Stimulated activated CD4-positive, alpha-beta T cell treated with anti-CD3 and anti-CD28 coated beads, Interleukin-4, amount 100 ng/mL, for 1 hour (primary cell): ENCODE measurements at regions not wholly inside any gene's neighbourhood (a gene's known extent, or its start where the extent isn't known, plus 50 kb on each side); places are given as distances from the start of the nearest gene placed in this dataset.
"Not testable (repeated sequence)": the region's sequence is repeated elsewhere in the genome, so short reads cannot be mapped to it uniquely, and the experiment has no call there.

Source experiments
- DNase-seq: peaks from one replicate; pipeline ENCODE4 v3.0.0-alpha.2; 2020

DNA sequence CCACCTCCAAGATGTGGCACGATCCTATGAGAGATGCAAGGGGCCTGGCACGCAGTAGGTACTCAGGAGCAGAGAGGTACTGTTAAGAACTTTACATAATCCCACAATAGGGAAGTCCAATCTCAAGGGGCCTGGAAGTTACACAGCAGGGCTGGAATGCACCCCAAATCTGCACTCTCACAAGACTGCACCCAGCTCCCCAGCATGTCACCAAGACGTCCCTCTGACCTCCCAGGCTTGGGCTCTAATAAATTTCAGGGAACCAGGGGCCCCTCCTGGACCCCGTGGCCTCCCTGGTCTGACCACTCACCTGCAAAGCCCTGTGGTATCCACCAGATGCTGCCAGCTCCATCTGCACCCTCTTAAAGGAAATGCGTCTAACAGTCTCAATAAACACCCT lies 94.9 kb downstream of the OAT start:
- DNase-seq, result no peak

- no peak for DNase-seq
These were observed 95.5 kb downstream of the OAT start for GRCh38 chr10:124323111-124323725.

DNA sequence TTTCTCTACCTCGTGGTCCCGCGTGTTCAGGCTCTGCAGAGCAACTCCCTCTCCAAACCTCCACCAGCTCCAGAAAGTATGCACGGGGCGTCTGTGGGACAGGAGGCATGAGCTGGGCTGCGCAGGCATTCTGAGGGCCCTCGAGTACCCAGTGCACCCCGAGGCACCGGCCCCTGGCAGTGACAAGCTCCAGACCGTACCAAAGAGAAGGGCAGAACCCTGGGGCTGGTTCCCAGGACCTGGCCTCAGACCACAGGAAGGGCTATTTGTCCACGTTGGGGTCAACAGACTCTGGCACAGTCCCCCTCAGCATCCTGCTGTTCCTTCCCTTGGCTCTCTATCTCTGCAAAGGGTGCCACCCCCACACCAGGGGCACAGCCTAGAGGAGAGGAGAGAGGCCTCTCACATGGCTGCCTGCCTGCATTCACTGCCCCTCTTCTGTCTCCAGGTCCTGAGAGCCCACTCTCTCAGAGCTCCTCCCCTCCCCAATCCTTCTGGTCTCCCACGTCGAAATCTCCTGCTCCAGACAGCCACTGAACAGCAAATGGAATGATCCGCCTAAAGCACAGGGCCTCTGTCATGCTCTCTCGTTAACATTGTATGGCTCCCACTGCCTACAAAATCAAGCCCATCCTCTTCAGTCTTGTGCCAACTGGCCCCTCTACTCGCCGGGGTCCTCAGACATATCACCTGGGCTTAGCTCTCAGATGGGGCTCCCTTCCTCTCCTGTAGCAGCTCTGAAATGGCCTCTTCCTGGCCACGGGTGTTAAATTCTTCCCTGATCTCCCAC lies 96.3 kb downstream of the OAT start:
- DNase-seq, result no peak

- no peak for DNase-seq
These were observed 97.2 kb downstream of the OAT start for GRCh38 chr10:124321433-124322089.

DNA sequence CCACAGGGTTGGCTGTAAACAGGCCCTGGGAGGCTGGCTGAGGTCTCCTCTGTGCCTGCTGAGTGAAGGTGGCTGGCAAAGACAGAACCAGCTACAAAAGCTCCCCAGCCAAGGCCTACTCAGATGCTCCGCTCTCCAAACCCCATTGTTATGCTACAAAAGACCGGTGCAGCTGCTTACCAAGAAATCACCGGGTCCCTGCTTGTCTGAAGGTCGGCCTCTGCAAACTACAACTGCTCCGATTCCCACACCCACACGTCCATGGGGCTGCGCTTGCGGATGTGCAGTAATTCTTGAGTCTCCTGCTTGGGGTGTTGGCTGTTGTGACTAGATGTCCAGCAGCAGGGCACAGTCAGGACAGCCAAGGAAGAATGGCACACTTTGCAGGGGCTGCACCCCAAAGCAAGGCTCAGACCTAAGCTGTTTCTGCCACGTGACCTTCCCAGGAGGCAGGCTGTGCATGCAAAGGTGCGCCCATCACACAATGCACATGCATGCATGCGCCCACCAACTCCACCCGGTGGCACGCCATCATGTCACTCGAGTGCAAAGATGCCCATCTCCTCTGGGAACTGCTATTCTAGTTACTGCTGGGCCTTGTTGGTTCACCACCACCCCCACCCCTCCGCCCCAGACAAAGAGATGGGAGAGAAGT lies 97.8 kb downstream of the OAT start:
- no peak for DNase-seq

DNA sequence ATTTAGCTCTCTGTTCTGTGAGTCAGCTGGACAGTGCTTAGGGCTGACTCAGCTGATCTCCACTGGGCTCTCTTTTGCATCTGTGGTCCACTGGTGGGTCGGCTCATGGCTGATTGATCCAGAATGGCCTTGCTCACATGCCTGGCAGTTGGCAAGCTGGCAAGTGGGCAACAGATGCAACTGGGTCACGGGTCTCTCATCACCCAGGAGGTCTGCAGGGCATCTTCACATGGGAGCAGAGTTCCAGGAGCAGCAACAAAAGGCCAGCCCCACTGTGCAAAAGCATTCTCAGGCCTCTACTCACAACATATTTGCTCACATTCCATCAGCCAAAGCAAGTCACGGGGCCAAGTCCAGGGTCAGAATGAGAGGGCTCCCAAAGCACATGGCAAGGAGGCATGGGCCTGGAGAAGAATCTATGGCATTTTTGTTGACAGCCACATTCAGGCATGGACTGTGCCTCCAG lies 98.8 kb downstream of the OAT start:
- no peak for DNase-seq

GRCh38 chr10:124319520-124319919 lies 99.2 kb downstream of the OAT start:
- not testable (repeated sequence) for DNase-seq

- no peak for DNase-seq
These were observed 99.9 kb downstream of the OAT start for GRCh38 chr10:124318811-124319210.

DNA sequence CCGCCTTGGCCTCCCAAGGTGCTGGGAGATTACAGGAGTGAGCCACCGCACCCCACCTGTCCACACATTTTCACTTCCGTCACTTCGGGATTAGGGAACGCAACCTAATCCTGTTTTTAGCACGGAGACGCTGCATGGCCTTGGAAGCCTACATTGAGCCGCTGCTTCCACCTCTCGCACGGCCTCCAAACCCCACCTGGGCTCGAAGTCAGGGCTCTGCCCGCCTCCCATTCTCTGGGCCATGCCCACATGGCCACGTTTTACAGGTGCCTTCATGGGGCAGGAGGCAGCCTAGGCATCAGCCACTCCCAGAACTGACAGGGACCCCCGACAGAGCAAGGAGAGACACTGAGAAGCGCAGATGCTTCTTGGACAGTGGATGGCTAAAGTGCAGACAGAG lies 100.6 kb downstream of the OAT start:
- no peak for DNase-seq

DNA sequence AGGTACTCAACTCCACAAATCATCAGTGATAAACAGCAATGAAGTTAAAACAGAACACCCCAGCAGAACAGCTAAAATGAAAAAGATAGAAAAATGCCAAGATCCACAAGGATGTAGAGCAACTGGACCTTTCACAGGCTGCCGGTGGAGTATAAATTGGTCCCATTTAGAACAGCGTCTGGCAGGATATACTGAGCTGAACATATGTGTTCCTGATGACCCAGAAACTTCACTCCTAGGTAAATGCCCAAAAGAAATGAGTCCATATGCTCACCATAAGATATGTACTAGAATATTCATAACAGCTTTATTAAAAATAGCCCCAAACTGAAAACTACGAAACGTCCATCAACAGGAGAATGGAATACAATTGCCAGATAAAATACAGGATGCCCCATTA lies 102.4 kb downstream of the OAT start:
- DNase-seq, result no peak

GRCh38 chr10:124315591-124316270 lies 103.0 kb downstream of the OAT start:
- no peak for DNase-seq

DNA sequence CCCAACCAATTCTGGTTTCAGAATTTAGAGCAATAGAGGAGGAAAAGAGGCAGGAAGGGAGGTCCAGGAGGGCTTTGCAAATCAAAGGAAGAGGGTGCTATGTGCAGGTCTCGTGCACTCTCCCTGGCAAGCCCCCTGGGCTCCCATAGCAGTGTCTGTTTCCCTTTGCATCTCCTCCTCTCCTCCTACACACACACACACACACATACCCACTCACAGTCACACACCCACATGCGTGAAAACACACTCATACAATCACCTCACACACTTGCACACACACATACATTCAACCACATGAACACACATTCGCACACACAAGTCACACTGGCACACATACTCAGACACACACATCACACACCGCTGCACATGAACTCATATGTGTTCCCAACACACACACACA lies 105.3 kb downstream of the OAT start:
- DNase-seq, result no peak

- no peak for DNase-seq
These were observed 109.9 kb downstream of the OAT start for GRCh38 chr10:124308811-124309210.

GRCh38 chr10:124308056-124308645 lies 110.6 kb downstream of the OAT start:
- no peak for DNase-seq

DNA sequence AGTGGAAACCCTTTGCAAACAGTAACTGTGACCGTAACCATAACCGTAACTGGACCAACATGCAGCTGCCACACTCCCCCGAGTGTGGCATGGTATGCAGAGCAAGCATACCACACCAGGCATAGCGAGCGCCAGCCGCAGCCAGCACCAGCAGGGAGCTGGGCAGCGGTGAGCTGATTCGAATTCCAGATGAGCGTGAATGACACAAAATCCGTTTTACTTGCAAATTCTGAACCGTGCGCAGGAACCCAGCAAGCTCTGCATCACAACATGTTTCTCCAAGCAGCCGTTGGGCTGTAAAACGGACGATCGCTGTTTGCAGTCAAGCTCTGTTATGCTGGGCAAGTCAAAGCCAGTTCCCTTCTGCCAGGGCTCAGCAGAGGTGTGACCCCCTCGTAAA lies 111.1 kb downstream of the OAT start:
- DNase-seq, result no peak

DNA sequence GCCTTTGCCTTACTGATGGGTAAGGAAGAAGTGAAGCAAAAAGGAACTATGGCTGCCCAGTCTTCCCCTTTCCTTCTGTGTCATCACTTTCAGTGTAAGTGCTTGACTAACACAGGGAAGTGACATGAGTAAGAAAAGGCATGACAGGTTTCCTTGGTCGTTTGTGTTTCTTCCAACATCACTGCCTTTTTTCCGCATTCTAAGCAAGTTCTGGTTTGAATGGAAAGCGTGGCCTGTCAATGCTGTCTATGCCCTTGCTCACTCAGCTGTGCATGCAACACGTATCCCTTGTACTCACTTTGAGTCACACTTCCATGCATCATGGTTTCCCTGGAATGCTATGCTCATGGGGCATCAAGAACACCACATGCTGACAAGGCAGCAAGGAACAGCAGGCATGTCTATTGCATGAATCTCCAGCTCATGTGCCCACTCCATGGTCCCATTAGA lies 111.8 kb downstream of the OAT start:
- no peak for DNase-seq

- no peak for DNase-seq
These were observed 112.2 kb downstream of the OAT start for GRCh38 chr10:124306520-124306919.

GRCh38 chr10:124305984-124306383 lies 112.7 kb downstream of the OAT start:
- no peak for DNase-seq

- DNase-seq, result no peak
These were observed 113.6 kb downstream of the OAT start for GRCh38 chr10:124305131-124305530.

DNA sequence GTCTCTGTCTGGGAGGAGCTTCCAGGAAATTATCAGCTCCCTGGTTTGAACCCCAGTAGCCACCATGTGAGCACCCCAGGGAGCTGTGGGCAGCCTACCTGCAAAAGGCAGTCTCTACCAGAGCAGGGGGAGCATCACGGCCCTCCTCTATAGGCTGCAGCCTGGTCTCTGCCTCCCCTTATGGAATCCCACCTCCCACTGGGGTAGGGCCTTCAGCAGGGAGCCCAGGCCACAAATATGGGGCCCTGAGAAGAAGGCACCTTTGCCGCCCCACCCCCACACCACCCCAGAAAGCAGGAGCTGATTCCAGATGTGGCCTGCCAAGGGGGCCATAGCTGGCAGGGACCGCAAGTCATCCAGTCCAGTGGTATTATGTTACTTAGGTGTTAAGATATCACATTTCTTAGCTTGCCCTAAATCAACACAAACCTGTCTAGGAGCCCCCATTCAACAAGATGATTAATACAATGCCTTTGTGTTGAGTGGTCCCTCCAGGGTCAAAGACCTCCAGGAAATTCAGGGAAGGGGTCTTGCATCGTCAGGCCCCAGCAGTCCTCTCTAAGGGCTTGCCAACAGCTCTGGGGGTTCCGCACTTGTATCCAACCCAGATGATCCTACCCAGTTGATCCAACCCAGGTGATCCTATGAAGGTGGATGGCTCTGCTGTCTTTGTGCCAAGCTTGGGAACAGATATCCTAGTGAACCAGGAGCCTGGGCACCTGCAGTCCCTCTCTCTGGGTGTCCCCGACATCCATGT lies 114.9 kb downstream of the OAT start:
- no peak for DNase-seq

GRCh38 chr10:124302951-124303505 lies 115.7 kb downstream of the OAT start:
- no peak for DNase-seq
